Endothelial cell of umbilical vein (primary cell): ENCODE measurements at regions not wholly inside any gene's neighbourhood (a gene's known extent, or its start where the extent isn't known, plus 50 kb on each side); places are given as distances from the start of the nearest gene placed in this dataset.

ENCODE experiments used
- BruUV-seq: library from RNA; stranded (reverse); fragments of 400-500 nt; replicated peaks from 2 replicates; lab custom pipeline; 2021; lab: Mats Ljungman, UMichigan
- CTCF ChIA-PET: fragments of 300-600, 350-600 bp; sonication (Branson Sonifier 250); formaldehyde crosslinking; loops from one replicate; lab custom pipeline; 2021; ENCODE audit warnings: antibody characterized with exemption, inconsistent platforms; lab: Charles Lee
- POLR2A ChIA-PET: fragments of 300-600, 350-600 bp; sonication (Branson Sonifier 250); formaldehyde crosslinking; loops from one replicate; lab custom pipeline; 2021; ENCODE audit warnings: antibody characterized with exemption, inconsistent platforms; lab: Charles Lee
- DNase-seq: peaks from one replicate; pipeline ENCODE4 v3.0.0-alpha.2; 2011; ENCODE audit warnings: low read depth, low spot score
- FAIRE-seq: peaks from 2 replicates; lab custom pipeline; 2011; peaks lifted over from hg19 to GRCh38; lab: Jason Lieb, UNC
- H2AFZ ChIP-seq: 2 replicates; pipeline ENCODE4 v1.6.0; 2012; ENCODE audit warnings: low read depth, low read length, control low read depth, inconsistent platforms
- H3K27ac ChIP-seq: 2 replicates; pipeline ENCODE4 v1.5.1; 2011; ENCODE audit warnings: low read depth, mild to moderate bottlenecking, control low read depth, low read length, moderate library complexity; ENCODE audit not compliant: insufficient read depth
- H3K27me3 ChIP-seq, 2 experiments: 2 replicates each; pipeline versions ENCODE4 v1.6.0 to v1.6.1; 2011; ENCODE audit warnings: low read length in 2 of 2, mixed read lengths in 1 of 2; ENCODE audit not compliant: control insufficient read depth in 2 of 2, insufficient read depth in 2 of 2
- H3K36me3 ChIP-seq, 2 experiments: 2 replicates in 1 of 2; 3 replicates in 1 of 2; pipeline ENCODE4 v1.5.1; 2011; ENCODE audit warnings: low read length in 2 of 2, mild to moderate bottlenecking in 1 of 2, moderate library complexity in 1 of 2; ENCODE audit not compliant: control insufficient read depth in 2 of 2, insufficient read depth in 2 of 2; ENCODE audit errors: extremely low read depth in 1 of 2
- H3K4me1 ChIP-seq: 3 replicates; pipeline ENCODE4 v1.5.1; 2011; ENCODE audit warnings: mild to moderate bottlenecking, low read length; ENCODE audit not compliant: control insufficient read depth, insufficient read depth; ENCODE audit errors: extremely low read depth
- H3K4me2 ChIP-seq: 2 replicates; pipeline ENCODE4 v1.6.1; 2011; ENCODE audit warnings: low read length, control low read depth, mixed read lengths; ENCODE audit not compliant: insufficient read depth
- H3K4me3 ChIP-seq, 3 experiments: fragments of 200-600 bp in 1 of 3; sonication (generic), shearing (Covaris generic) in 1 of 3; replicated peaks in 1 of 3; 2 replicates each; pipeline ENCODE4 v1.5.1; 2011 to 2016; ENCODE audit warnings: control low read depth in 3 of 3, low read length in 3 of 3, mild to moderate bottlenecking in 2 of 3, inconsistent platforms in 1 of 3, low read depth in 1 of 3, moderate library complexity in 1 of 3; ENCODE audit not compliant: insufficient read depth in 1 of 3
- H3K79me2 ChIP-seq: 2 replicates; pipeline ENCODE4 v1.6.0; 2012; ENCODE audit warnings: low read length, inconsistent platforms; ENCODE audit not compliant: control insufficient read depth, insufficient read depth
- H3K9ac ChIP-seq: replicated peaks from 2 replicates; pipeline ENCODE3; 2011; ENCODE audit warnings: low read length, control low read depth; ENCODE audit not compliant: insufficient read depth; ENCODE audit errors: extremely low read depth
- H3K9me1 ChIP-seq: replicated peaks from 3 replicates; pipeline ENCODE4 v1.6.0; 2011; ENCODE audit warnings: mild to moderate bottlenecking, low read length; ENCODE audit not compliant: control insufficient read depth, insufficient read depth; ENCODE audit errors: extremely low read depth
- H3K9me3 ChIP-seq: replicated peaks from 2 replicates; pipeline ENCODE4 v1.5.1; 2012; ENCODE audit warnings: low read length, inconsistent platforms; ENCODE audit not compliant: control insufficient read depth, insufficient read depth
- H4K20me1 ChIP-seq: replicated peaks from 2 replicates; pipeline ENCODE3; 2011; ENCODE audit warnings: mild to moderate bottlenecking, low read length; ENCODE audit not compliant: control insufficient read depth, insufficient read depth; ENCODE audit errors: extremely low read depth
- CTCF ChIP-seq, 2 donors: IDR thresholded peaks; 1 replicate in 1 of 2; 2 replicates in 1 of 2; pipeline ENCODE4 v1.5.1; 2011; ENCODE audit warnings: low read length in 2 of 2, mild to moderate bottlenecking in 2 of 2, moderate library complexity in 2 of 2, control low read depth in 1 of 2, inconsistent platforms in 1 of 2, low read depth in 1 of 2; ENCODE audit not compliant: insufficient read depth in 1 of 2; ENCODE audit errors: extremely low read depth in 1 of 2
- EZH2 ChIP-seq: IDR thresholded peaks from 2 replicates; pipeline ENCODE4 v1.6.1; 2012; ENCODE audit warnings: borderline replicate concordance, low read depth, mild to moderate bottlenecking, moderate library complexity, low read length, inconsistent platforms; ENCODE audit not compliant: severe bottlenecking
- FOS ChIP-seq: IDR thresholded peaks from 2 replicates; pipeline ENCODE4 v1.6.1; 2011; ENCODE audit warnings: mild to moderate bottlenecking, low read length, moderate library complexity, borderline replicate concordance; ENCODE audit not compliant: insufficient read depth
- GATA2 ChIP-seq: IDR thresholded peaks from 2 replicates; pipeline ENCODE4 v1.7.0; 2011; ENCODE audit warnings: low read depth, mild to moderate bottlenecking, moderate library complexity, mixed read lengths, low read length; ENCODE audit not compliant: insufficient read length, insufficient read depth
- JUN ChIP-seq: IDR thresholded peaks from 2 replicates; pipeline ENCODE4 v1.6.1; 2011; ENCODE audit warnings: borderline replicate concordance, low read depth; ENCODE audit not compliant: insufficient read length, insufficient read depth
- MAX ChIP-seq: IDR thresholded peaks from 2 replicates; pipeline ENCODE4 v1.6.1; 2011; ENCODE audit not compliant: insufficient read depth, insufficient read length
- MYC ChIP-seq: IDR thresholded peaks from one replicate; pipeline ENCODE4 v1.6.1; 2011; ENCODE audit warnings: mild to moderate bottlenecking, low read depth, low read length
- POLR2A ChIP-seq: IDR thresholded peaks from 2 replicates; pipeline ENCODE4 v1.6.1; 2012; ENCODE audit warnings: low read depth, mild to moderate bottlenecking, control low read depth, low read length
- POLR2AphosphoS5 ChIP-seq: IDR thresholded peaks from 2 replicates; pipeline ENCODE4 v1.6.1; 2012; ENCODE audit warnings: low read depth, mild to moderate bottlenecking, control low read depth, low read length, moderate library complexity; ENCODE audit not compliant: insufficient read depth
- dilution Hi-C: fragments of 300-500 bp; cut with MboI; formaldehyde crosslinking; loops from one replicate; pipeline ENCODE4 v1.15.0; 2019; ENCODE audit warnings: low sequenced_read_pairs; ENCODE audit not compliant: extremely low pct_ligation_motif_present
- intact Hi-C: fragments of 100-400 bp; cut with micrococcal nuclease; formaldehyde crosslinking; loops from one replicate; pipeline ENCODE4 v1.10.0; 2022

GRCh38 chr14:62301911-62302310, 539.7 kb downstream of the SNAPC1 start:
- Histone ChIP-seq H3K27me3 (no peaks in the 10 kb centered on the region), H4K20me1 (no peaks in the 10 kb centered on the region), H3K9me3 (no peaks in the 10 kb centered on the region), H3K4me3 (no peak overlapping the region), H3K36me3 (no peaks in the 10 kb centered on the region), H3K27ac (no peak overlapping the region), H3K9ac (no peak overlapping the region), H2AFZ (no peak overlapping the region), H3K79me2 (no peaks in the 10 kb centered on the region), H3K4me2 (no peak overlapping the region), H3K4me1 (no peaks in the 10 kb centered on the region), H3K9me1 (no peaks in the 10 kb centered on the region)
- ChIA-PET POLR2A (no interaction called here), CTCF (no interaction called here)
- DNase-seq (no peak), FAIRE-seq (no peak)
- dilution Hi-C loops (no loop called here), intact Hi-C loops (no loop called here)
- BruUV-seq = no TSS peak
- TF ChIP-seq CTCF (IDR thresholded peaks at IDR 0.05; ENCODE audit: extremely low read depth in 1 of 2, insufficient read depth in 1 of 2, low read depth in 1 of 2, low read length in 2 of 2) (no peak), GATA2 (no peak), EZH2 (no peak)

DNA sequence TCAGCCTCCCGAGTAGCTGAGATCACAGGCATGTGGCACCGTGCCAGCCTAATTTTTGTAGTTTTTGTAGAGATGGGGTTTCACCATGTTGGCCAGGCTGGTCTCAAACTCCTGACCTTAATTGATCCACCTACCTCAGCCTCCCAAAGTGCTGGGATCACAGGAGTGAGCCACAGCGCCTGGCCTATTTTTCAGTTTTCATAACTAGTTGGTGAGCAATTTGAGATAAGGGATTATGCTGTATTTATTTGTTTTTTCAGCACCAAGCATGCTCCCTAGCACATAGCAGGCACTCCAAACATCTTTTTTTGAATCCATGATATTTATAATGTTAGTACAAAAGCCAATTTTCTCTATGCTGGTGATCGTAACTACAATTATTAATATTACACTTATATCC, 541.2 kb downstream of the SNAPC1 start:
- Histone ChIP-seq H3K9ac (no peak overlapping the region), H3K9me3 (no peaks in the 10 kb centered on the region), H3K27ac (no peak overlapping the region), H4K20me1 (no peaks in the 10 kb centered on the region), H3K36me3 (no peaks in the 10 kb centered on the region), H3K9me1 (no peaks in the 10 kb centered on the region), H3K4me1 (no peaks in the 10 kb centered on the region), H3K4me2 (no peak overlapping the region), H3K27me3 (no peaks in the 10 kb centered on the region), H2AFZ (no peak overlapping the region), H3K4me3 (no peak overlapping the region), H3K79me2 (no peaks in the 10 kb centered on the region)
- FAIRE-seq = no peak
- POLR2A ChIA-PET = no interaction called here
- no TSS peak for BruUV-seq
- CTCF ChIA-PET = no interaction called here
- dilution Hi-C loops (no loop called here), intact Hi-C loops (no loop called here)
- TF ChIP-seq GATA2 (no peak), CTCF (IDR thresholded peaks at IDR 0.05; ENCODE audit: extremely low read depth in 1 of 2, insufficient read depth in 1 of 2, low read depth in 1 of 2, low read length in 2 of 2) (no peak), POLR2A (no peak), JUN (no peak), FOS (no peak), POLR2AphosphoS5 (no peak), EZH2 (no peak), MYC (no peak), MAX (no peak)
- no peak for DNase-seq
